Skin epidermis (tissue), 12 donors: ENCODE measurements at regions not wholly inside any gene's neighbourhood (a gene's known extent, or its start where the extent isn't known, plus 50 kb on each side); places are given as distances from the start of the nearest gene placed in this dataset.

Source experiments
- H3K27ac ChIP-seq, 21 experiments: fragments of 200-600 bp; sonication (generic) in 11 of 21; one replicate each; pipeline ENCODE4 v1.5.0; 2020; ENCODE audit warnings: mild to moderate bottlenecking in 3 of 21, inconsistent platforms in 2 of 21, moderate library complexity in 2 of 21
- H3K4me3 ChIP-seq, 7 experiments: fragments of 200-600 bp; sonication (generic) in 2 of 7; one replicate each; pipeline ENCODE4 v1.5.0; 2020; ENCODE audit warnings: inconsistent platforms in 2 of 7, mild to moderate bottlenecking in 2 of 7, moderate library complexity in 1 of 7

GRCh38 chr6:90654806-90655205 is 67.9 kb upstream of the MAP3K7 start:
- H3K4me3 ChIP-seq, result no peak overlapping the region
- H3K27ac ChIP-seq, result no peak overlapping the region

- H3K4me3 ChIP-seq, result no peak overlapping the region
- no peak overlapping the region for H3K27ac ChIP-seq
Measured at GRCh38 chr6:90654166-90654565, 67.3 kb upstream of the MAP3K7 start.

- H3K4me3 ChIP-seq, result no peak overlapping the region
- H3K27ac ChIP-seq, result no peak overlapping the region
Measured at GRCh38 chr6:90653750-90654149, 66.9 kb upstream of the MAP3K7 start.

- H3K27ac ChIP-seq, result no peak overlapping the region
Measured at GRCh38 chr6:90650041-90650940, 63.4 kb upstream of the MAP3K7 start.

GRCh38 chr6:90648873-90649272 is 62.0 kb upstream of the MAP3K7 start:
- no peak overlapping the region for H3K27ac ChIP-seq
- H3K4me3 ChIP-seq, result no peak overlapping the region

More at GRCh38 chr6:90650041-90650940, 63.4 kb upstream of the MAP3K7 start:
- no peak overlapping the region for H3K4me3 ChIP-seq

GRCh38 chr6:90646940-90647339 is 60.1 kb upstream of the MAP3K7 start:
- H3K4me3 ChIP-seq, result no peak overlapping the region
- H3K27ac ChIP-seq, result no peak overlapping the region

GRCh38 chr6:90645634-90646033 is 58.8 kb upstream of the MAP3K7 start:
- Histone ChIP-seq H3K27ac (no peak overlapping the region), H3K4me3 (no peak overlapping the region)

GRCh38 chr6:90644492-90644891 is 57.6 kb upstream of the MAP3K7 start:
- no peak overlapping the region for H3K4me3 ChIP-seq
- H3K27ac ChIP-seq, result no peak overlapping the region

- Histone ChIP-seq H3K27ac (no peak overlapping the region), H3K4me3 (no peak overlapping the region)
Measured at GRCh38 chr6:90643381-90643780, 56.5 kb upstream of the MAP3K7 start.

- Histone ChIP-seq H3K27ac (no peak overlapping the region), H3K4me3 (no peak overlapping the region)
Measured at GRCh38 chr6:90637320-90637719, 50.4 kb upstream of the MAP3K7 start.
